BJ (cell line): ENCODE measurements at regions not wholly inside any gene's neighbourhood (a gene's known extent, or its start where the extent isn't known, plus 50 kb on each side); places are given as distances from the start of the nearest gene placed in this dataset.
"Not testable (repeated sequence)": the region's sequence is repeated elsewhere in the genome, so short reads cannot be mapped to it uniquely, and the experiment has no call there.

Experiments
- CTCF ChIA-PET: fragments of 350-600 bp; formaldehyde crosslinking; extraction: SDS; loops from one replicate; lab custom pipeline; 2021; ENCODE audit warnings: antibody characterized with exemption, inconsistent platforms; lab: Yijun Ruan, JAX
- POLR2A ChIA-PET: fragments of 300-600 bp; sonication (Branson Sonifier 250); formaldehyde crosslinking; extraction: SDS; loops from one replicate; lab custom pipeline; 2021; ENCODE audit warnings: antibody characterized with exemption; lab: Charles Lee
- DNase-seq: peaks from one replicate; pipeline ENCODE4 v3.0.0-alpha.2; 2011; ENCODE audit warnings: low read depth
- H3K27me3 ChIP-seq: 2 replicates; pipeline ENCODE4 v1.6.0; 2011; ENCODE audit warnings: low read length; ENCODE audit not compliant: control insufficient read depth, insufficient read depth
- H3K36me3 ChIP-seq: 2 replicates; pipeline ENCODE4 v1.5.1; 2011; ENCODE audit warnings: low read length; ENCODE audit not compliant: control insufficient read depth, insufficient read depth
- H3K4me3 ChIP-seq: 2 replicates; pipeline ENCODE4 v1.5.1; 2011; ENCODE audit warnings: low read depth, mild to moderate bottlenecking, control low read depth, low read length
- TF ChIP-seq, protein P1 (sequence below): IDR thresholded peaks from 2 replicates; pipeline ENCODE4 v1.5.1; 2011; ENCODE audit warnings: low read depth, mild to moderate bottlenecking, control low read depth, inconsistent platforms, low read length, moderate library complexity; ENCODE audit not compliant: insufficient read depth

DNA sequence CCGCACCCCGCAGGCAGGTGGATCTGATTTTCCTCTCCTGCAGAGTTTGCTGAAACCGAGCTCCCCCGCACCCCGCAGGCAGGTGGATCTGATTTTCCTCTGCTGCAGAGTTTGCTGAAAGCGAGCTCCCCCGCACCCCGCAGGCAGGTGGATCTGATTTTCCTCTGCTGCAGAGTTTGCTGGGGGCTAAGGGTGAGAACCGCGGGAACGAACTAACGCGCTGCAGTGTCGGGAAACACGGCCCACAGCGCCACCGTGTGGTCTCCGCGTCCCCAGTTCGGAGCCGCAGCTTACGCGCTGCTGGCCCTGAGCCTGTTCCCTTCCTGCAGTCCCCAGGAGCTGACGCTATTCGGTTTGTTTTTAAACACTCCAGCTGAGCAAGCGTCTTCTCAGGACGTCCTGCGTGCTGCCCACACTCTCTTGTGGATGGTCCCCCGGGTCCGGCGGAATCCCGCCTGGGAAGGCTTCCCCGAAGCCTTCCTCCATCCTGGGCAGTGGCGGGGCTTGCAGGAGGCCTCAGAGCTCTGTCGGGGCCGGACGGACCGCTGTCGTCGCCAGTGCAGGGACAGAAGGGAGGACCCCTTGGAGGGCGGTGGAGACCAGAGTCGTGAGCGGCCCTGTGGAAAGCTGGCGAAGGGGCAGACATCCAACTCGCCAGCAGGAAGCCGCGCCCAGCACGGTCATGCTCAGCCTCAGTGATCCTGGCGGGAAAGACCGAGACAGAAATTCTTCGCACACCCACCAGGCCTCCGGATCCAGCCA, 121.2 kb upstream of the LPCAT1 start:
- H3K4me3 ChIP-seq = no peak overlapping the region
- ChIA-PET POLR2A (no interaction called here), CTCF (interaction anchor here (0.6 to 6.4 kb wide), 52 partner anchors 8 to 742 kb away, joined by 3 to 110 read pairs (median 5); partner anchors contain the start of gene LPCAT1)
- no peak for DNase-seq
- H3K27me3 ChIP-seq = peaks cover 15% of the 10 kb centered on the region
- H3K36me3 ChIP-seq = no peaks in the 10 kb centered on the region
- TF ChIP-seq, protein P1, sequence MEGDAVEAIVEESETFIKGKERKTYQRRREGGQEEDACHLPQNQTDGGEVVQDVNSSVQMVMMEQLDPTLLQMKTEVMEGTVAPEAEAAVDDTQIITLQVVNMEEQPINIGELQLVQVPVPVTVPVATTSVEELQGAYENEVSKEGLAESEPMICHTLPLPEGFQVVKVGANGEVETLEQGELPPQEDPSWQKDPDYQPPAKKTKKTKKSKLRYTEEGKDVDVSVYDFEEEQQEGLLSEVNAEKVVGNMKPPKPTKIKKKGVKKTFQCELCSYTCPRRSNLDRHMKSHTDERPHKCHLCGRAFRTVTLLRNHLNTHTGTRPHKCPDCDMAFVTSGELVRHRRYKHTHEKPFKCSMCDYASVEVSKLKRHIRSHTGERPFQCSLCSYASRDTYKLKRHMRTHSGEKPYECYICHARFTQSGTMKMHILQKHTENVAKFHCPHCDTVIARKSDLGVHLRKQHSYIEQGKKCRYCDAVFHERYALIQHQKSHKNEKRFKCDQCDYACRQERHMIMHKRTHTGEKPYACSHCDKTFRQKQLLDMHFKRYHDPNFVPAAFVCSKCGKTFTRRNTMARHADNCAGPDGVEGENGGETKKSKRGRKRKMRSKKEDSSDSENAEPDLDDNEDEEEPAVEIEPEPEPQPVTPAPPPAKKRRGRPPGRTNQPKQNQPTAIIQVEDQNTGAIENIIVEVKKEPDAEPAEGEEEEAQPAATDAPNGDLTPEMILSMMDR = peak; percentile 87

DNA sequence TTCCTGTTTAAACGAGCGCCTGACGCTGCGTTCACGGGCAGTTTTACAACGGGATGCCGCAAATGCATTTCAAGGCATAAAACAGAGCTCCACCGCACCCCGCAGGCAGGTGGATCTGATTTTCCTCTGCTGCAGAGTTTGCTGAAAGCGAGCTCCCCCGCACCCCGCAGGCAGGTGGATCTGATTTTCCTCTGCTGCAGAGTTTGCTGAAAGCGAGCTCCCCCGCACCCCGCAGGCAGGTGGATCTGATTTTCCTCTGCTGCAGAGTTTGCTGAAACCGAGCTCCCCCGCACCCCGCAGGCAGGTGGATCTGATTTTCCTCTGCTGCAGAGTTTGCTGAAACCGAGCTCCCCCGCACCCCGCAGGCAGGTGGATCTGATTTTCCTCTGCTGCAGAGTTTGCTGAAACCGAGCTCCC, 120.6 kb upstream of the LPCAT1 start:
- DNase-seq, H3K4me3 ChIP-seq, POLR2A ChIA-PET, H3K36me3 ChIP-seq: not testable (repeated sequence)
- CTCF ChIA-PET = interaction anchor here (0.6 to 6.4 kb wide), 44 partner anchors 8 to 742 kb away, joined by 3 to 110 read pairs (median 5); partner anchors contain the start of gene LPCAT1
- peaks cover 15% of the 10 kb centered on the region for H3K27me3 ChIP-seq

DNA sequence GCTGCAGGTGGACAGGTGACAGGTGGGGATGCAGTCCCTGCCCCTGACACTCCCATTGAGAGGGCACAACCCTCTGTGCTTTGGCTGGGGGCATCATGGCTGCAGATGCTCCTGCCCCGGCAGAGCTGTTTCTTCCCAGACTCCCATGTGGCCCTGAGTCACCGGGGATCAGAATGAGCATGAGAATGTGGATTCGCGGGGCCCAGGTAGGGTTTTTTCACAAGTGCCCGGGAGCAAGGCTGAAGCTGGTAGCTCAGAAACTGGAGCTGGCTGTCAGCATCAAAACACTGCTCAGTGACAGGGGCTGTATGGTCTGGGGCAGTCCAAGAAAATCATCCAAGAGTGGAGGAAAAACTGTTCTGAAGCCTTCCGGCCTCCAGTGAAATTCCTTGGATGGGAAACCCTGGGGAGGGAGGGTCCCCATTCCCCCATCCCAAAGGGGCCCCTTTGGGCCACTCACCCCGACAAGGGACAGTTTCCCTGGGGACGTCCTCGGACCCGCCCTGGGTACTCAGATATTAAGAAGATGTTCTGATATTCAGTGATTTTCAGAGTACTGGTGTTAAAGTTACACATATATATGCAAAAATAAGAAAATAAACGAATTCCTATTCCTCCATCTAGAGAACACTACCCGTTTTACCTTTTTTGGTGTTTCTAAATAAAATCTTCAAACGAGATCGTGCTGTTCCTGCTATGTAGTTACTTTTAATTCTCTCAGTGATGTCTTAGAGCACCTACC, 120.1 kb upstream of the LPCAT1 start:
- no peaks in the 10 kb centered on the region for H3K36me3 ChIP-seq
- TF ChIP-seq, protein P1 = no peak
- ChIA-PET CTCF (interaction anchor here (0.6 to 6.4 kb wide), 26 partner anchors 10 to 741 kb away, joined by 3 to 110 read pairs (median 5); no protein-coding TSS in a partner anchor), POLR2A (no interaction called here)
- no peak overlapping the region for H3K4me3 ChIP-seq
- DNase-seq = no peak
- peaks cover 15% of the 10 kb centered on the region for H3K27me3 ChIP-seq

DNA sequence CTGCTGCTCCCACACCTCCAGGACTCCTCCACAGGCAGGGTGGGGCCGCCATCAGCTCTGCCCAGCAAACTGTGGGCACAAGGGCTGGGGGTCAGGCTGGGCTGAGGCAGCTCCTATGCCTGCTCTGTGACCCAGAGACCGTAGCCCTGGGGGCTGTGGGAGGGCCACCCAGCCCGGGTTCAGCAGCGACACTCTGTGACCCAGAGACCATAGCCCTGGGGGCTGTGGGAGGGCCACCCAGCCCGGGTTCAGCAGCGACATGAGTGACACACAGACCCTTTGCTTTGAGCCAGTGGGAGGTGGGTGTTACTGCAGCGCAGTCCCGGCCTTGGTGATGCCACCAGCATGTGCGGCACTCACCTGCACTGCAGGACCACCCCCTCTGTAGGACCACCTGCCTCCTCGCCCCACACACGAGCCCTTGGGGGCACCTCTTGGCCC, 118.9 kb upstream of the LPCAT1 start:
- Histone ChIP-seq H3K4me3 (no peak overlapping the region), H3K36me3 (no peaks in the 10 kb centered on the region), H3K27me3 (peaks cover 15% of the 10 kb centered on the region)
- ChIA-PET POLR2A (no interaction called here), CTCF (interaction anchor here (0.7 to 6.4 kb wide), 8 partner anchors 11 to 708 kb away, joined by 3 to 110 read pairs (median 4); no protein-coding TSS in a partner anchor)
- TF ChIP-seq, protein P1 = no peak
- no peak for DNase-seq

DNA sequence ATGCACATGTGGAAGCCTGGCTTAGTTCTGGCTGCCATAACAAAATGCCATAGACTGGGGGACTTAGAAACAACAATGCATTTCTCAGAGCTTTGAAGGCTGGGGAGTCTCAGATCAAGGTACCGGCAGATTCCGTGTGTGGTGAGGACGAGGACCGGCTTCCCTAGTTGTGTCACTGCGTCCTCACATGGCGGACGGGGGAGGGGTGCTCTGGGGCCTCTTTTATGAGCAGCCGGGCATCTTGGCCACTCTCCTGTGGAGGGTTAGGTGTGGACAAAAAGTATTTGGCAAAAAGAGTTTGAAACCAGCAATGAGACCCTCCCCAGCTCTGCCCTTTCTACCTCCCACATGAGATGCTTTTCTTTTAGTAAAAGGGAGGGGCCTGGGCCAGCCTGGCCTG, 118.5 kb upstream of the LPCAT1 start:
- Histone ChIP-seq H3K4me3 (no peak overlapping the region), H3K27me3 (peaks cover 14% of the 10 kb centered on the region), H3K36me3 (no peaks in the 10 kb centered on the region)
- CTCF ChIA-PET = interaction anchor here (0.8 to 6.4 kb wide), 5 partner anchors 11 to 708 kb away, joined by 3 to 110 read pairs (median 16); no protein-coding TSS in a partner anchor
- POLR2A ChIA-PET = no interaction called here
- TF ChIP-seq, protein P1 = no peak
- no peak for DNase-seq
